K562 (cell line): ENCODE measurements at regions not wholly inside any gene's neighbourhood (a gene's known extent, or its start where the extent isn't known, plus 50 kb on each side); places are given as distances from the start of the nearest gene placed in this dataset.

Experiments used
- ATAC-seq: fragments of 200-7000 bp; cut with Tn5 transposase; 3 replicates; pipeline ENCODE4 v1.9.1; 2020; ENCODE audit warnings: moderate library complexity
- BruUV-seq: library from RNA; stranded (reverse); fragments of 400-500 nt; replicated peaks from 2 replicates; lab custom pipeline; 2021; lab: Mats Ljungman, UMichigan
- CTCF ChIA-PET: fragments of 300-600 bp; formaldehyde crosslinking; extraction: SDS; loops from one replicate; lab custom pipeline; 2021; ENCODE audit warnings: low intra/inter-chr PET ratio; lab: Yijun Ruan, JAX
- POLR2A ChIA-PET: fragments of 300-600, 350-650 bp; sonication (Branson Sonifier 250); formaldehyde crosslinking; extraction: SDS; loops from one replicate; lab custom pipeline; 2021; ENCODE audit warnings: antibody characterized with exemption, inconsistent platforms; lab: Yijun Ruan, JAX
- DNase-seq, 4 experiments: peaks; one replicate each; pipeline versions ENCODE4 v3.0.0 to v3.0.0-alpha.2; 2011 to 2018; ENCODE audit warnings: low spot score in 3 of 4, mixed read lengths in 3 of 4; ENCODE audit errors: extremely low read depth in 1 of 4
- FAIRE-seq: peaks from 2 replicates; lab custom pipeline; 2011; peaks lifted over from hg19 to GRCh38; lab: Jason Lieb, UNC
- H2AFZ ChIP-seq: 2 replicates; pipeline ENCODE4 v1.6.0; 2011; ENCODE audit warnings: low read depth, low read length, control low read depth, inconsistent platforms
- H3K27ac ChIP-seq: fragments of 200-600 bp; 3 replicates; pipeline ENCODE4 v1.8.0; 2011; ENCODE audit warnings: low read depth, mild to moderate bottlenecking, control low read depth, inconsistent platforms, low read length, moderate library complexity, mixed read lengths; ENCODE audit errors: extremely low read depth
- H3K27me3 ChIP-seq, 2 experiments: fragments of 300-600 bp in 1 of 2; 2 replicates in 1 of 2; 3 replicates in 1 of 2; pipeline versions ENCODE4 v1.6.0 to v1.8.0; 2011; ENCODE audit warnings: inconsistent platforms in 2 of 2, low read length in 2 of 2, mild to moderate bottlenecking in 1 of 2, mixed read lengths in 1 of 2, moderate library complexity in 1 of 2; ENCODE audit not compliant: control insufficient read depth in 2 of 2, insufficient read depth in 2 of 2
- H3K36me3 ChIP-seq: fragments of 300-600 bp; 3 replicates; pipeline ENCODE4 v1.8.0; 2011; ENCODE audit warnings: mild to moderate bottlenecking, low read length, inconsistent platforms; ENCODE audit not compliant: control insufficient read depth, insufficient read depth
- H3K4me1 ChIP-seq, 2 experiments: fragments of 200-600 bp in 1 of 2; replicated peaks in 1 of 2; 2 replicates in 1 of 2; 3 replicates in 1 of 2; pipeline versions ENCODE4 v1.5.1 to v1.8.0; 2011; ENCODE audit warnings: inconsistent platforms in 2 of 2, low read length in 2 of 2, mild to moderate bottlenecking in 1 of 2, mixed read lengths in 1 of 2, moderate library complexity in 1 of 2; ENCODE audit not compliant: control insufficient read depth in 2 of 2, insufficient read depth in 2 of 2
- H3K4me2 ChIP-seq: 2 replicates; pipeline ENCODE4 v1.6.1; 2011; ENCODE audit warnings: low read length, control low read depth, inconsistent platforms, mixed read lengths; ENCODE audit not compliant: insufficient read depth
- H3K4me3 ChIP-seq: fragments of 200-600 bp; sonication (generic), shearing (Covaris generic); 2 replicates; pipeline ENCODE4 v1.5.1; 2016; ENCODE audit warnings: control low read depth, inconsistent platforms
- H3K79me2 ChIP-seq: fragments of 200-600 bp; 3 replicates; pipeline ENCODE4 v1.8.0; 2011; ENCODE audit warnings: low read length, inconsistent platforms; ENCODE audit not compliant: control insufficient read depth, insufficient read depth
- H3K9ac ChIP-seq, 2 experiments: 2 replicates each; pipeline versions ENCODE4 v1.6.0 to v1.6.1; 2011; ENCODE audit warnings: low read depth in 2 of 2, low read length in 2 of 2, control low read depth in 1 of 2, inconsistent platforms in 1 of 2, mild to moderate bottlenecking in 1 of 2, mixed read lengths in 1 of 2; ENCODE audit not compliant: insufficient read depth in 1 of 2
- H3K9me1 ChIP-seq: one replicate; pipeline ENCODE4 v1.6.0; 2011; ENCODE audit warnings: inconsistent platforms, mild to moderate bottlenecking, low read length, moderate library complexity; ENCODE audit not compliant: control insufficient read depth, insufficient read depth
- H3K9me3 ChIP-seq: replicated peaks from 2 replicates; pipeline ENCODE4 v1.5.1; 2011; ENCODE audit warnings: low read depth, low read length, inconsistent platforms; ENCODE audit not compliant: control insufficient read depth, insufficient read depth
- H4K20me1 ChIP-seq: replicated peaks from 2 replicates; pipeline ENCODE4 v1.6.1; 2011; ENCODE audit warnings: low read length, inconsistent platforms, mixed read lengths; ENCODE audit not compliant: control insufficient read depth, insufficient read depth
- ARNT ChIP-seq, 2 experiments: fragments of 450-650 bp; IDR thresholded peaks; 2 replicates each; pipeline ENCODE4 v1.6.1; 2016; ENCODE audit warnings: mild to moderate bottlenecking in 1 of 2
- HIVEP1 ChIP-seq: fragments of 250-450 bp; sonication (Bioruptor Pico); IDR thresholded peaks from 2 replicates; pipeline ENCODE4 v1.4.0; 2020; ENCODE audit warnings: mild to moderate bottlenecking
- HMG20B ChIP-seq: fragments of 250-450 bp; sonication (Bioruptor Pico); IDR thresholded peaks from 2 replicates; pipeline ENCODE4 v1.5.0; 2021; ENCODE audit warnings: mild to moderate bottlenecking
- PCBP1 ChIP-seq: fragments of 200-400 bp; formaldehyde crosslinking; IDR thresholded peaks from 2 replicates; pipeline ENCODE4 v1.6.1; 2018; ENCODE audit warnings: mild to moderate bottlenecking, low read depth, low read length; ENCODE audit not compliant: poor library complexity, severe bottlenecking
- RBBP5 ChIP-seq: fragments of 200-600 bp; sonication (generic); IDR thresholded peaks from 2 replicates; pipeline ENCODE4 v1.6.1; 2012; ENCODE audit warnings: borderline replicate concordance, mild to moderate bottlenecking, low read length, control low read depth, inconsistent platforms; ENCODE audit not compliant: insufficient read depth, poor library complexity, severe bottlenecking
- SMARCE1 ChIP-seq: fragments of 450-650 bp; IDR thresholded peaks from 2 replicates; pipeline ENCODE4 v1.7.1; 2016; ENCODE audit warnings: mild to moderate bottlenecking
- WGBS: fragments of 100-300 bp; shearing (Covaris generic); methylation state at CpG from one replicate; pipeline ENCODE4 v1.1.6; 2016; ENCODE audit warnings: low coverage, mixed read lengths; ENCODE audit not compliant: insufficient coverage; ENCODE audit errors: missing lambda C conversion rate; 5-methylcytosine and 5-hydroxymethylcytosine counted together
- in situ Hi-C: fragments of 300-500 bp; cut with MboI; formaldehyde crosslinking; loops from 4 replicates; pipeline ENCODE4 v1.15.0; 2018; ENCODE audit warnings: inconsistent platforms, mixed read lengths
- intact Hi-C: fragments of 100-400 bp; cut with micrococcal nuclease; formaldehyde crosslinking; loops from 2 replicates; pipeline ENCODE4 v1.14.2; 2022
- TF ChIP-seq, protein P1 (sequence below): sonication (generic); formaldehyde crosslinking; IDR thresholded peaks from 2 replicates; pipeline ENCODE4 v1.8.0; 2022; ENCODE audit warnings: mild to moderate bottlenecking, missing genetic modification reagents
- TF ChIP-seq, protein P2 (sequence below): fragments of 450-650 bp; IDR thresholded peaks from 2 replicates; pipeline ENCODE4 v1.6.1; 2016; ENCODE audit warnings: low read depth, mild to moderate bottlenecking, moderate library complexity

DNA sequence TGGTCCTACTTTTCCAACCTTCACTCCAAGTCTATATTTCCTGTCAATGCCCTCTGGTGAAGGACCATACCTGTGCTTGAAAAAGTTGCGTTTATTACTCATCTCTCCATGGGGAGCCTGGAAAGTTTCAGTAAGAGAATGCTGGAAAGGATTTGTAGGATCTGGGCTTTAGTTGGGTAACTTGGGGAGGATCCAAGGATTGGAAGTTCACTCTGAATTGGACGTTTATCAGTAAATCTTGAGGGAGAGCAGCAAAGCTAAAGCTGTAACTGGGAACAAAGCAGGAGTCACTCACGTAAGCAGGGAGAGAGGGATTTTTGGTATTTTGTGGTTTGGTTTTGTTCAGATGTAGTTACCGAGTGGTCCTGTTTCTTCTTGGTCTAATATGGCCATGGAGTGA is 51.4 kb upstream of the NPVF start:
- Histone ChIP-seq H3K9me3 (no peaks in the 10 kb centered on the region), H3K4me3 (no peak overlapping the region), H3K36me3 (no peaks in the 10 kb centered on the region), H3K79me2 (no peaks in the 10 kb centered on the region), H4K20me1 (no peaks in the 10 kb centered on the region), H3K9me1 (no peaks in the 10 kb centered on the region), H3K9ac (no peak overlapping the region), H3K4me2 (no peak overlapping the region), H3K4me1 (no peaks in the 10 kb centered on the region), H2AFZ (no peak overlapping the region), H3K27ac (no peak overlapping the region), H3K27me3 (peaks cover 0 to 4% of the 10 kb centered on the region in 2 experiments; a peak in 3 of 5 replicates)
- BruUV-seq, result no TSS peak
- ChIA-PET CTCF (no interaction called here), POLR2A (no interaction called here)
- ATAC-seq (no peak), DNase-seq (no peak), FAIRE-seq (no peak)
- in situ Hi-C loops (no loop called here), intact Hi-C loops (no loop called here)
- WGBS, result 0% methylated on average over 4 of the region's 4 CpGs
- TF ChIP-seq SMARCE1, result no peak
- TF ChIP-seq HIVEP1, result no peak
- TF ChIP-seq ARNT (IDR thresholded peaks at IDR 0.05), result no peak
- TF ChIP-seq, protein P1, sequence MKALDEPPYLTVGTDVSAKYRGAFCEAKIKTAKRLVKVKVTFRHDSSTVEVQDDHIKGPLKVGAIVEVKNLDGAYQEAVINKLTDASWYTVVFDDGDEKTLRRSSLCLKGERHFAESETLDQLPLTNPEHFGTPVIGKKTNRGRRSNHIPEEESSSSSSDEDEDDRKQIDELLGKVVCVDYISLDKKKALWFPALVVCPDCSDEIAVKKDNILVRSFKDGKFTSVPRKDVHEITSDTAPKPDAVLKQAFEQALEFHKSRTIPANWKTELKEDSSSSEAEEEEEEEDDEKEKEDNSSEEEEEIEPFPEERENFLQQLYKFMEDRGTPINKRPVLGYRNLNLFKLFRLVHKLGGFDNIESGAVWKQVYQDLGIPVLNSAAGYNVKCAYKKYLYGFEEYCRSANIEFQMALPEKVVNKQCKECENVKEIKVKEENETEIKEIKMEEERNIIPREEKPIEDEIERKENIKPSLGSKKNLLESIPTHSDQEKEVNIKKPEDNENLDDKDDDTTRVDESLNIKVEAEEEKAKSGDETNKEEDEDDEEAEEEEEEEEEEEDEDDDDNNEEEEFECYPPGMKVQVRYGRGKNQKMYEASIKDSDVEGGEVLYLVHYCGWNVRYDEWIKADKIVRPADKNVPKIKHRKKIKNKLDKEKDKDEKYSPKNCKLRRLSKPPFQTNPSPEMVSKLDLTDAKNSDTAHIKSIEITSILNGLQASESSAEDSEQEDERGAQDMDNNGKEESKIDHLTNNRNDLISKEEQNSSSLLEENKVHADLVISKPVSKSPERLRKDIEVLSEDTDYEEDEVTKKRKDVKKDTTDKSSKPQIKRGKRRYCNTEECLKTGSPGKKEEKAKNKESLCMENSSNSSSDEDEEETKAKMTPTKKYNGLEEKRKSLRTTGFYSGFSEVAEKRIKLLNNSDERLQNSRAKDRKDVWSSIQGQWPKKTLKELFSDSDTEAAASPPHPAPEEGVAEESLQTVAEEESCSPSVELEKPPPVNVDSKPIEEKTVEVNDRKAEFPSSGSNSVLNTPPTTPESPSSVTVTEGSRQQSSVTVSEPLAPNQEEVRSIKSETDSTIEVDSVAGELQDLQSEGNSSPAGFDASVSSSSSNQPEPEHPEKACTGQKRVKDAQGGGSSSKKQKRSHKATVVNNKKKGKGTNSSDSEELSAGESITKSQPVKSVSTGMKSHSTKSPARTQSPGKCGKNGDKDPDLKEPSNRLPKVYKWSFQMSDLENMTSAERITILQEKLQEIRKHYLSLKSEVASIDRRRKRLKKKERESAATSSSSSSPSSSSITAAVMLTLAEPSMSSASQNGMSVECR (CRISPR knock-in tag), result no peak
- TF ChIP-seq, protein P2, sequence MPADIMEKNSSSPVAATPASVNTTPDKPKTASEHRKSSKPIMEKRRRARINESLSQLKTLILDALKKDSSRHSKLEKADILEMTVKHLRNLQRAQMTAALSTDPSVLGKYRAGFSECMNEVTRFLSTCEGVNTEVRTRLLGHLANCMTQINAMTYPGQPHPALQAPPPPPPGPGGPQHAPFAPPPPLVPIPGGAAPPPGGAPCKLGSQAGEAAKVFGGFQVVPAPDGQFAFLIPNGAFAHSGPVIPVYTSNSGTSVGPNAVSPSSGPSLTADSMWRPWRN, result no peak
- TF ChIP-seq HMG20B (CRISPR knock-in tag), result no peak
- no peak for TF ChIP-seq RBBP5
- no peak for TF ChIP-seq PCBP1
